HG02981 (cell line): ENCODE measurements at regions not wholly inside any gene's neighbourhood (a gene's known extent, or its start where the extent isn't known, plus 50 kb on each side); places are given as distances from the start of the nearest gene placed in this dataset.

ENCODE experiments used
- ATAC-seq: cut with Tn5 transposase; IDR thresholded peaks from one replicate; pipeline ENCODE4 v1.9.1; 2021; ENCODE audit warnings: mild to moderate bottlenecking, moderate library complexity; ENCODE audit not compliant: unreplicated experiment

GRCh38 chr2:78549766-78550165 is 475.7 kb upstream of the REG3G start:
- ATAC-seq, result no peak

DNA sequence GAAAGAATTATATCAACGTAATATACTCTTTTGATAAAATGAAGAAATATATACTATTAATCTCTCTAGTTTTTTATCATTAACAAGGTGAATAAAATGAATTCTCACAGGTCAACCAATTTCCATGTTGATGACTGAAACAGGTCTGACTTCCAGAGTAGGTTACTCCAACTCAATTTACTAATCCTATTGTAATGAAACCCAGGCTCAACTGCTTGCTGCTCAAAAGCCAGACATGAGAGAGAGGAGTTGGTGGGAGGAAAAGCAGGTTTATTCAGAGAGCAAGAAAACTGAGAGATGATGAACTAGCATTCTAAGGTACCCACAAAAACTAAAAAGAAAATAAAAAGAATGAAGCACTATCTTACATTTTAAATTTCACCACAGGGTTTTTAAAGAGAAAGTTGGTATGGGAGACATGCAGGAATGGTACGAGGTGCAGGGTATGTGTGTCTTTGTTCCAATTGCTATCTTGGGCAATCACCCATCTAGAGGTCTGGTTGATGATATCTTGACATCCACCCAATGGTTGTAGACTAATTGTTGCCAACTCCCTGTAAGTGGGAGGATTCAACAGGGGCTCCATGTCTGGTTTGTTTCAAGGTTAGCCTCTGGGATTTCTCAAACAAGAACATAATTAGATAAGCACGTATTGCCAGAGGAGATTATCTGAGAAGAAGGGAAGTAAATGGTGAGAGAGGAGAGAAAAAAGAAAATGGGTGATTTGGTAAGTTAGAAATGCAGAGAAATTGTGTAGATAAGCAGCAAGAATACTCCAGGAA is 471.4 kb upstream of the REG3G start:
- ATAC-seq, result no peak

DNA sequence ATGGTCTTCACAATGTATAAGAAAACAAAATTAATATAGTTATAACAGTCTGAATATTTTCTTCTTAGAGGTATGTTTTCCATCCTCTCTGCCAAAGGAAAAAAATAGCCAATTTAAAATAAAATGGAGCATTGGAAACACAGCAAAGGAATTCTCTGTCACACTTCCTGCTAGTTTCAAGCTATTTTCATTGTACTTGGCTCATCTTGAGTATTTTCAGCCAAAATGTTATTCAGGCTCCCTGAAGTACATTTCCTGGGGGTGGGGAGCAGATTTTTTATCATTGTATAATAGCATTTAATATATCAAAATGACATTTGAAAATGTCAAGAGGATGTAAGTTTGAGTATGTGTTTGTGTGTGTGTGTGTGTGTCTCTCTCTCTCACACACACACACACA is 463.6 kb upstream of the REG3G start:
- ATAC-seq, result no peak

DNA sequence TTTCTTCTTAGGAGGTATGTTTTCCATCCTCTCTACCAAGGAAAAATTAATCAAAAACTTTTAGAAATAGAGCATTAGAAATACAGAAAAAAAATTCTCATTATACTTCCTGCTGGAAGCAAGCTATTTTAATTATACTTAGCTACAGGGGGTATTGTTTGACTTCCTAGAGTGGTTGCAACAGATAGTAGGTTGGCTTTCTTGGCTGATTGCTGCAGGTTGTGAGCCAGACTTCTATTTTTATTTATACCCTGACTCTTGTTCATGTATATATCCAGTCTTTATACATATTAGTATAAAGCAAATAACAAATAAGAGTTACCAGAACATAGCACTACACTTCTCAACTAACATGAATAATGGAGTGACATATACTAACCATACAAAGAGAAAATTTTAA is 460.8 kb upstream of the REG3G start:
- no peak for ATAC-seq

DNA sequence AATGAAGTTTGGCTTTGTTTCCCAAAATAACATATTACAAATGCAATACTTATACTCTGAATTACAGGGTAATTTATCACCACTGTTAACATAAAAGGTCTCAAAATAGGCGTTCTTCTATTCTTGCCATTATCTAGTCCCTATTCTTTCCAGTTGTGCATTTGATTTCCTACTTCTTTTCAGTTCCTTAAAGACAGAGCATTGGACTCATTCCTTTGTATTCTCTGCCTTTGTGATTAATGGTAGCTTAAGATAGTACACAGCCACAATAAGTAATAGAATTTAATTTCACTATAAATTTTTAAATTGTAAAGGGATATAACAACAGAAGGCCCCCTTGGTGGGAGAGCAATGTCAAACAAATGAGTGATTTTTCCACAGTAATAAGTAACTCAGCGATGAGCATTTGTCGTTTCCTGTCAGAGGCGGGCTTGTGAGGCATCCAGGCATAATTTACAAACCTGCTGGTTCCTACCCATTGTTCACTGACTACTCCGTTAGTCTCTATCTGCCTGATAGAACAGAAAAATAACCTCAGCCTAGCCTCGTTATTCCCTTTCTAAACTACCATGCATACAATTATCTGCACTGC is 456.6 kb upstream of the REG3G start:
- no peak for ATAC-seq

DNA sequence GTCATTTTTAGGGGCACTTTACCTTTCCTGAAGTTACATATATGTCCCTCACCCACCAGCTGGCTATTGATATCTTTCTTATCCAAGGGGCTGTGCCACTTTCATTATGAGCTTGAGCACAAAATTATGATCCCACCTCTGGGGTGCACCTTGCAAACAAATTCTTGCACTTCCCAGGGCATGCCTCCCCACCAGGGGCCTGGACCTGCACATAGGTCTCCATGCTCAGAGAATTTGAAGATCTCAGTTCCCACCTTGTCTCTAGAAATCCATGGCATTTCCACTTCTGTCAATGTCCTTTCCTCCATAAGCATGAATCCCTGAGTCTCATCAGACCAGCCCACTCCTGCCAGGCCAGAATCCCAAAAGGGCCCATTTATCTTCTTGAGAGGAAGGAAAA is 449.1 kb upstream of the REG3G start:
- ATAC-seq, result no peak

DNA sequence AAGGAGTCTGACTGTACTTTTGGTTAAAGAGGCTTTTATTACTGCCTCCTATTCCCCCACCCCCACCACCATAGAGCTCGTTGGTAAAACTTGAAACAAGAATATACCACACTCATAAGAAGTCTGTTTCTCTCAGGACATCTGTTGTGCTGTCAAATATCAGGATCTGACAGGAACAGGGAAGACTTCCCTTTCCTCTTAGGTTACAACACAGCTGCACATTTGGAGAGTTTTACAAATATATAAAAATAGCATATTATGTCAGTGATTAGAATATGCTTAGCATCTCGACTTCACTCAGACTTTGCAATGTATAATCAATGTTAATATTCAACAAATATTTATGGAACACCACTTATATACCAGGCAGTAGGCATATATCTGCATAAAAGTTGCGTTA is 439.6 kb upstream of the REG3G start:
- ATAC-seq, result no peak

DNA sequence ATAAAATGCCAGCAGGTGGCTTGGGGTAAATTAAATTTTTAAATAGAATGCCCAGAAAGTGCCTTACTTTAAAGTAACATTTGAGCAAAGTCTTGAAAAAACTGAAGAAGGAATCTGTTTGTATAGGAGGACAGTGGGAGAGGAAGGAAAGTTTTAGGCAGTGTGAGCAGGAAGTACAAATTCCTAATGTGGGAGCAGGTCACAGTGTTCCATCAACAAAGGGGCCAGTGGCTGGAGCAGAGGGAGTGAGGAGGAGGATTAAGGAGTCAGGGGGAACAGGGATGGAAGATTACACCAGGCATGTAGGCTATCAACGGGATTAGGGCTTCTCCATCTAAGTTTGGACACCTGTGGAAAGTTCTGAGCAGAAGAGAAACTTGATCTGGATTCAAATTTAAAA is 439.2 kb upstream of the REG3G start:
- no peak for ATAC-seq

GRCh38 chr2:78589871-78590270 is 435.6 kb upstream of the REG3G start:
- ATAC-seq, result no peak

GRCh38 chr2:78592491-78592890 is 433.0 kb upstream of the REG3G start:
- no peak for ATAC-seq

DNA sequence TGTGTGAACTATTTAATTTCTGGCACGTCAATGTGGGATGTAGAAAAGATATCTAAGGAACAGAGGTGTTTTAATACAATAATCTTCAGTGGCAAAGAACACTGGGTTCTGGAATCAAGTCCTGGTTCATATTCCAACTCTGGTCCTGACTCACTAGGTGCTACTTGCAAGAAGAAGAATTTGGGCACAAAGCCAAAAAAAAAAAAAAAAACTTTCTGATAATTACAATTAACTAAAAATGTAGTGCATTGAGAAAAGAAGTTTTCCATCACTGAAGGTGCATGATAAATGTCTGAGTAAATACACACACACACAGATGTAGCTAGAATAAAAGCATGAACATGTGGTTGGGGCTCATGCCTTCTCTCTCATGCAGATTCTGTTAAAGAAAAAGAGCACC is 424.4 kb upstream of the REG3G start:
- ATAC-seq, result no peak

- no peak for ATAC-seq
Measured at GRCh38 chr2:78602862-78603261, 422.6 kb upstream of the REG3G start.

DNA sequence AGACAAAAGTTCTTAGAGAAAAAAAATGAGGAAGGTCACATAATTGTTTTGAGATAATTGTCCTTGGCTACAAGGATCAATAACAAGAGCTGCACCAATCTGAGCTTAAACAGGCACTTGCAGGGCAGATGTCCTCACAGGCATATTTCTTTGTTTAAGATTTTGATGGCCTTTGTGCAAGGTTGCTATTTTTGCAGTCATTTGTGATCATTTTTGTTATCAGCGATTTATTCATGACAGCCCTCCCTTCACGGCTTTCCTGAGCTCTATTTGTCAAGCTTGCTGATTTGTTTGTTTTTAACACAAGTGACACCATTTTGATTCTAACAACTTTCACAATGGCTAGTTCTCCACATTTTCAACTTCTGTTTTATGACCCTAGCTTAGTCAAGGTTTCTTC is 418.6 kb upstream of the REG3G start:
- no peak for ATAC-seq

GRCh38 chr2:78614726-78615125 is 410.8 kb upstream of the REG3G start:
- no peak for ATAC-seq

DNA sequence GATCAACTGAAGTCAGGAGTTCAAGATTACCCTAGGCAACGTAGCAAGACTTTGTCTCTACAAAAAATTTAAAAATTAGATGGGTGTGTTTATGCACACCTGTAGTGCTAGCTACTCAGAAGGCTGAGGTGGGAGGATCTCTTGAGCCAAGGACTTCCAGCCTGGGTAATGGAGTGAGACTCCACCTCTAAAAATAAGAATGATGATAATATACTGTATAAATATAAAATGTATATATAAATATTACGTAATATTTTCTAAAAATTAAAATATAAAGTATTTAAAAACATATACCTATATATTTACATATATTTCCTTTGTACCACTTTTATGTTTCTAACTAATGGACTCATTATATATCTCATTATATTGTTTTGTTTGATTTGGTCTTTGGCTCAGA is 409.5 kb upstream of the REG3G start:
- ATAC-seq, result no peak

- no peak for ATAC-seq
Measured at GRCh38 chr2:78634425-78634824, 391.1 kb upstream of the REG3G start.

- no peak for ATAC-seq
Measured at GRCh38 chr2:78644854-78645253, 380.6 kb upstream of the REG3G start.

- no peak for ATAC-seq
Measured at GRCh38 chr2:78646533-78647364, 378.8 kb upstream of the REG3G start.

GRCh38 chr2:78648558-78648957 is 376.9 kb upstream of the REG3G start:
- no peak for ATAC-seq

DNA sequence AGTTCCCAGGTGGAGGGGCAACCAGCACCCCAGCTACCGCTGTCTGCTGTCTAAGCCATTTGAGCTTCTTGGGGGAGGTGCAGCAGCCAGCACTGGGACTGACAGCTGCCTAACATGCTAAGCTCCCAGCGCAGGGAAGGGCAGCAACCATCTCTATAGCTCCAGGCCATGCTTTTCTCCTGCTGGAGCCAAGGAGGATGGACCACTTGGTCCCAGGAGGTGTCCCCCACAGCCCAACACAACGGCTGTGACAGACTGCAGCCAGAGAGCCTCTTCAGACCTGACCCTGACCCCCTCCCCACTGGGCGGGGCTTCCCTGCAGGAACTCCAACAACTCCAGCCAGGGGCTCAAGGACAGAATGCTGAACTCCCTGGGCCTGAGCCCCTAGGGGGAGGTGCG is 370.6 kb upstream of the REG3G start:
- no peak for ATAC-seq

GRCh38 chr2:78676921-78677696 is 348.4 kb upstream of the REG3G start:
- ATAC-seq, result no peak
